ENCODE measurements at regions not wholly inside any gene's neighbourhood (a gene's known extent, or its start where the extent isn't known, plus 50 kb on each side); places are given as distances from the start of the nearest gene placed in this dataset.

- no TSS peak for BruUV-seq (replicated peaks)
- H3K79me2 ChIP-seq (ENCODE audit: low read depth): no peaks in the 10 kb centered on the region
- no peaks in the 10 kb centered on the region for H3K9me3 ChIP-seq (ENCODE audit: insufficient read depth, low read depth)
- H3F3A ChIP-seq (ENCODE audit: insufficient read depth, low read depth): no peaks in the 10 kb centered on the region
- no peaks in the 10 kb centered on the region for H3K4me1 ChIP-seq (replicated peaks; ENCODE audit: insufficient read depth)
- no peak overlapping the region for H3K4me2 ChIP-seq
- H3K9me2 ChIP-seq (ENCODE audit: insufficient read depth): no peaks in the 10 kb centered on the region
- H3K4me3 ChIP-seq: no peak overlapping the region
- peaks cover 11% of the 10 kb centered on the region; the same call in 1 of the 2 replicates for H3K27me3 ChIP-seq (ENCODE audit: insufficient read depth, low read depth)
- TF ChIP-seq CTCF (conservative IDR thresholded peaks at IDR 0.05) (no peak), EZH2 (IDR thresholded peaks at IDR 0.05; ENCODE audit: low read depth) (no peak)
- no peaks in the 10 kb centered on the region for H4K20me1 ChIP-seq (ENCODE audit: insufficient read depth)
- no peak overlapping the region for H2AFZ ChIP-seq
- H3K36me3 ChIP-seq (ENCODE audit: low read depth): no peaks in the 10 kb centered on the region
- ChIA-PET POLR2A (ENCODE audit: unreplicated experiment) (no interaction called here), CTCF (interaction anchor here (0.6 kb wide), 1 partner anchor 846 kb away, joined by 4 read pairs; no protein-coding TSS in a partner anchor)
- DNase-seq: no peak
- H3K27ac ChIP-seq: no peak overlapping the region
- intact Hi-C loops (cut with micrococcal nuclease; ENCODE audit: unreplicated experiment): no loop called here
These were observed 171.4 kb downstream of the IRX5 start for GRCh38 chr16:55102077-55102476.

GRCh38 chr16:55102531-55102930, 171.9 kb downstream of the IRX5 start:
- Histone ChIP-seq H3K27me3 (ENCODE audit: insufficient read depth, low read depth) (peaks cover 11% of the 10 kb centered on the region; the same call in 1 of the 2 replicates), H3K4me2 (no peak overlapping the region), H3K79me2 (ENCODE audit: low read depth) (no peaks in the 10 kb centered on the region), H3K4me3 (no peak overlapping the region), H3K36me3 (ENCODE audit: low read depth) (no peaks in the 10 kb centered on the region), H2AFZ (no peak overlapping the region), H3K4me1 (replicated peaks; ENCODE audit: insufficient read depth) (no peaks in the 10 kb centered on the region), H3K9me2 (ENCODE audit: insufficient read depth) (no peaks in the 10 kb centered on the region), H3K9me3 (ENCODE audit: insufficient read depth, low read depth) (no peaks in the 10 kb centered on the region), H4K20me1 (ENCODE audit: insufficient read depth) (no peaks in the 10 kb centered on the region), H3K27ac (no peak overlapping the region), H3F3A (ENCODE audit: insufficient read depth, low read depth) (no peaks in the 10 kb centered on the region)
- BruUV-seq (replicated peaks): no TSS peak
- ChIA-PET POLR2A (ENCODE audit: unreplicated experiment) (no interaction called here), CTCF (no interaction called here)
- intact Hi-C loops (cut with micrococcal nuclease; ENCODE audit: unreplicated experiment): no loop called here
- DNase-seq: no peak
- TF ChIP-seq CTCF (conservative IDR thresholded peaks at IDR 0.05) (no peak), EZH2 (IDR thresholded peaks at IDR 0.05; ENCODE audit: low read depth) (no peak)

- no peak for DNase-seq
- POLR2A ChIA-PET (ENCODE audit: unreplicated experiment): no interaction called here
These were observed 177.2 kb downstream of the IRX5 start for GRCh38 chr16:55107851-55108250.

More at GRCh38 chr16:55107851-55108250, 177.2 kb downstream of the IRX5 start:
- no peaks in the 10 kb centered on the region for H3K9me2 ChIP-seq (ENCODE audit: insufficient read depth)
- no peaks in the 10 kb centered on the region for H4K20me1 ChIP-seq (ENCODE audit: insufficient read depth)
- TF ChIP-seq CTCF (conservative IDR thresholded peaks at IDR 0.05): no peak
- no peak for TF ChIP-seq EZH2 (IDR thresholded peaks at IDR 0.05; ENCODE audit: low read depth)
- H3K27me3 ChIP-seq (ENCODE audit: insufficient read depth, low read depth): peaks cover 11% of the 10 kb centered on the region; the same call in 1 of the 2 replicates
- BruUV-seq (replicated peaks): no TSS peak
- H3K36me3 ChIP-seq (ENCODE audit: low read depth): no peaks in the 10 kb centered on the region
- no peaks in the 10 kb centered on the region for H3K79me2 ChIP-seq (ENCODE audit: low read depth)
- intact Hi-C loops (cut with micrococcal nuclease; ENCODE audit: unreplicated experiment): no loop called here
- no peaks in the 10 kb centered on the region for H3K4me1 ChIP-seq (replicated peaks; ENCODE audit: insufficient read depth)
- no peak overlapping the region for H3K4me2 ChIP-seq
- CTCF ChIA-PET: no interaction called here
- H3K9me3 ChIP-seq (ENCODE audit: insufficient read depth, low read depth): no peaks in the 10 kb centered on the region
- H2AFZ ChIP-seq: no peak overlapping the region
- no peak overlapping the region for H3K4me3 ChIP-seq
- no peak overlapping the region for H3K27ac ChIP-seq
- H3F3A ChIP-seq (ENCODE audit: insufficient read depth, low read depth): no peaks in the 10 kb centered on the region
